ENCODE measurements at regions not wholly inside any gene's neighbourhood (a gene's known extent, or its start where the extent isn't known, plus 50 kb on each side); places are given as distances from the start of the nearest gene placed in this dataset.

DNA sequence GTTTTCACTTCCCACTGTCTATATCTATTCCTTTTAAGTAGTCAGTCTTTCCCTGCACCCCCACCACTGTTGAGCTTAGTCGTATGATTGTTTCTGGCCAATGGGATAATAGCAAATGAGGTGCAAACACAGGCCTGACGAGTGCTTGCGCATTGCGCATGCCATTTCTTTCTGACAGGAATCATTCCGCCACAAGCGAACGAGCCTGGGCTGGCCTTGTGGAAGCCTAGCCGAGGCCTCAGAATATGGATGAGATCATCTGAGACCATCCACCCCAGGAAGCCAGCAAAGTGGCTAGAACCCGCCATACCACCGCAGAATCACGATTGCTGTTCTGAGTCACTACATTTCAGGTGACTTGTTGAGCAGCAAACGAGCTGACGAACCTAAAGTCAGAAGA lies 52.2 kb upstream of the PRL start:
- no peak for DNase-seq (ENCODE audit: insufficient read length)
- FAIRE-seq, result no peak
- TF ChIP-seq POLR2A (IDR thresholded peaks at IDR 0.05; ENCODE audit: low read depth, low read length) (no peak), POLR2AphosphoS5 (IDR thresholded peaks at IDR 0.05; ENCODE audit: low read depth, low read length) (no peak), TAF1 (IDR thresholded peaks at IDR 0.05; ENCODE audit: borderline replicate concordance, low read depth, low read length) (no peak)

DNA sequence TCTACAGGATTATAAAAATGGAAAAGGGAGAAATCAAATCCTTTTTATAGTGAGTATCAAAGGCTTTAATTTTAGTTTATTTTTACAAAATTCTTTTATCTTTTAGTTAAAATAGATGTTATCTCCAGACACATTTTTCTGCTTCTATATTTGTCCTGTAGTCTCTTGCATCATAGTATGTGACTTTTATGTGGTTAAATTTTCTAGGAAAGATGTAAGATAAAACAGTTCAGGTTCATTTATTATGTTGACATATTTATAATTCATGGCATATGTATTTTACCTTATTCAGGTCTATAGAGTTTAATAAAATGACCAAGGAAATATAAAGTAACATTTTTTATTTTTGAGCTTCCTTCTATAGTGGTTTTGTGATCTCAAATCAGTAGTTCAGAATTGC lies 52.7 kb upstream of the PRL start:
- no peak for DNase-seq (ENCODE audit: insufficient read length)
- no peak for TF ChIP-seq POLR2AphosphoS5 (IDR thresholded peaks at IDR 0.05; ENCODE audit: low read depth, low read length)
- TF ChIP-seq TAF1 (IDR thresholded peaks at IDR 0.05; ENCODE audit: borderline replicate concordance, low read depth, low read length), result no peak
- TF ChIP-seq POLR2A (IDR thresholded peaks at IDR 0.05; ENCODE audit: low read depth, low read length), result no peak
- no peak for FAIRE-seq

DNA sequence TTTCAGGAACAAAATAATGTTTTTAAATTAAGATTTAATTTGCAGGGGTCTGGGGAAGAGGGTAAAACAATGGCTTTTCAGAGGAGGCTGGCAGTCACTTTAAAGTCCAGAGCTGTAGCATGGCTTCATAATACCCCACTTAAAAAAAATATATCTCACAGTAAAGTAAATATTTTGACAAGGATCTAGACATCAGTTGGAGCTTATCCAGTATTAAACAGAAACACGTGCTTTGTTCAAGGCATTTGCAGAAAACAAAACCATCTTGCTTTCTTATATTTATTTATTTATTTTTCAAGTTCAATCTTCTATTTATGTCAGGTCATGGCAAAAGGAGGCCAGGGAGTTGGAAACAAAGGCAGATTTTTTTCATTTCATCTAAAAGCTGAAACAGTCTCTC lies 53.3 kb upstream of the PRL start:
- FAIRE-seq (no peak), DNase-seq (ENCODE audit: insufficient read length) (no peak)
- no peak for TF ChIP-seq POLR2A (IDR thresholded peaks at IDR 0.05; ENCODE audit: low read depth, low read length)
- TF ChIP-seq POLR2AphosphoS5 (IDR thresholded peaks at IDR 0.05; ENCODE audit: low read depth, low read length), result no peak
- no peak for TF ChIP-seq TAF1 (IDR thresholded peaks at IDR 0.05; ENCODE audit: borderline replicate concordance, low read depth, low read length)

DNA sequence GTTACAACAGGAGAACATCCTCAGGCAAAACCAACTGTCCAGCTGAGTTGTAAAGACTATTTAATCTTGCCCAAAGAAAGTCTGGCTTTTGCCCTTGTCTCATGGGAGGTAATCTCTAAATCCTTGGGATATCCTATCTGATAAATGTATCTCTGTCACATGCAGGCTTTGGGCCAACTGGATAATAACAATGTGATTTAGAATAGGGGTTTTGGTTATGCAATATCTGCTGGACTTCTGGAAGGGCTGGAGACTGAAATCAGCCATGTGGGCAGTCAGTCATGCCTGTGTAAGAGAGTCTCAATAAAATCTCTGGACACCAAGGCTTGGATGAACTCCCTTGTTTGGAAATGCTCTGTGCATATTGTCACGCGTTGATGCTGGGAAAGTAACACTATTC lies 56.3 kb upstream of the PRL start:
- FAIRE-seq, result no peak
- DNase-seq (ENCODE audit: insufficient read length), result no peak
- TF ChIP-seq TAF1 (IDR thresholded peaks at IDR 0.05; ENCODE audit: borderline replicate concordance, low read depth, low read length) (no peak), POLR2A (IDR thresholded peaks at IDR 0.05; ENCODE audit: low read depth, low read length) (no peak), POLR2AphosphoS5 (IDR thresholded peaks at IDR 0.05; ENCODE audit: low read depth, low read length) (no peak)

DNA sequence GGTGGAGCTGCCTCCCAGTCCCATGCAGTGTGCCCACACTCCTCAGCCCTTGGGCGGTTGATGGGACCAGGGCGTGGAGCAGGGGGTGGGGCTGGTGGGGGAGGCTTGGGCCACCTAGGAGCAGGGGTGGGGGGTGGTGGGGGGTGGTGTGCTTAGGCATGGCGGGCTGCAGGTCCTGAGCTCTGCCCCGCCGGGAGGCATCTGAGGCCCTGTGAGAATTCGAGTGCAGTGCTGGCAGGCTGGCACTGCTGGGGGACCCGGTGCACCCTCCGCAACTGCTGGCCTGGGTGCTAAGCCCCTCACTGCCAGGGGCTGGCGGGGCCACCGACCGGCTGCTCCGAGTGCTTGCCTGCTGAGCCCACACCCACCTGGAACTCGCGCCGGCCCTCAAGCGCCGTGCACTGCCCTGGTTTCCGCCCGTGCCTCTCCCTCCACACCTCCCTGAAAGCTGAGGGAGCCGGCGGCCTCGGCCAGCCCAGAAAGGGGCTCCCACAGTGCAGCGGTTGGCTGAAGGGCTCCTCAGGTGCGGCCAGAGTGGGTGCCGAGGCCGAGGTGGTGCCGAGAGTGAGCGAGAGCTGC lies 59.6 kb upstream of the PRL start:
- DNase-seq (ENCODE audit: insufficient read length), result no peak
- FAIRE-seq, result no peak
- no peak for TF ChIP-seq POLR2AphosphoS5 (IDR thresholded peaks at IDR 0.05; ENCODE audit: low read depth, low read length)
- TF ChIP-seq POLR2A (IDR thresholded peaks at IDR 0.05; ENCODE audit: low read depth, low read length), result no peak
- no peak for TF ChIP-seq TAF1 (IDR thresholded peaks at IDR 0.05; ENCODE audit: borderline replicate concordance, low read depth, low read length)

DNA sequence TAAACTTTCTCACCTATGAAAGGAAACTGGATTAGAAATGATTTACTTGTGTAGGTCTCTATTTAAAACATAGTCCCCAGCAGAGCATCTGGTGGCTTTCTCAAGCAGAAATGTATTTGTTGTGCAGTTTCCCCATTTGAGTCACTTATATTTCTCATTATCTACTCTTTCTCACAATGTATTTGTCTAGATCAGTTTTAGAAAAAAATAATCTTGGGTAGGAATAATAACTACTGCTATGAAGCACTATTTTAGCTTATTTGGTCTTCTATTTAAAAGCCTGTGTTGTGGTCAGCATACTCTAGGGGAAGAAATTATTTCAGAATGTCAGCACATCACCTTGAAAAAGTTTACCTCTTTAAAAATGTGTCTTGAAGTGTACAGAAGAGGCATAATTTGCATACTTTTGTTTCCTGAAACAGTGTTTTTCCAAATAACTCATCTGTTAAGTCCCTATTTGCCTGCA lies 60.9 kb upstream of the PRL start:
- DNase-seq (ENCODE audit: insufficient read length), result no peak
- TF ChIP-seq TAF1 (IDR thresholded peaks at IDR 0.05; ENCODE audit: borderline replicate concordance, low read depth, low read length), result no peak
- no peak for TF ChIP-seq POLR2A (IDR thresholded peaks at IDR 0.05; ENCODE audit: low read depth, low read length)
- no peak for TF ChIP-seq POLR2AphosphoS5 (IDR thresholded peaks at IDR 0.05; ENCODE audit: low read depth, low read length)
- FAIRE-seq, result no peak

DNA sequence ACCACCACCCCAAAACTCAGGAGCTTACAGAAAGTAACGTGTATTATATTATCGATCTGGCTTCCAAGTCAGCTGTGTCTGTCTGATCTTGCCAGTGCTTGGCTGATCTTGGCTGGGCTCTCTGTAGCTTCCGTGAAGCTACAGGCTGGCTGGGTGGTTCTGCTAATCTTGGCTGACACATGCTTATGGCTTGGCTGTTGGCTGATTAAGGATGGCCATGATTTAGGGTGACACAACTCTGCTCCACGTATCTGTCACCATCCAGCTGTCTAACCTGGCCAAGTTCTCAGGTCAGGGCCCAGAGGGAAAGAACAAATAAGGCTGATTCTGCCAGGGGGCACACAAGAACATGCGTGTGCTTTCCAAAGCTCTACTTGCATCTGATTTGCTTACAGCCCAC lies 64.7 kb upstream of the PRL start:
- FAIRE-seq (peak; percentile 64), DNase-seq (ENCODE audit: insufficient read length) (no peak)
- TF ChIP-seq POLR2AphosphoS5 (IDR thresholded peaks at IDR 0.05; ENCODE audit: low read depth, low read length) (no peak), TAF1 (IDR thresholded peaks at IDR 0.05; ENCODE audit: borderline replicate concordance, low read depth, low read length) (no peak), POLR2A (IDR thresholded peaks at IDR 0.05; ENCODE audit: low read depth, low read length) (no peak)

DNA sequence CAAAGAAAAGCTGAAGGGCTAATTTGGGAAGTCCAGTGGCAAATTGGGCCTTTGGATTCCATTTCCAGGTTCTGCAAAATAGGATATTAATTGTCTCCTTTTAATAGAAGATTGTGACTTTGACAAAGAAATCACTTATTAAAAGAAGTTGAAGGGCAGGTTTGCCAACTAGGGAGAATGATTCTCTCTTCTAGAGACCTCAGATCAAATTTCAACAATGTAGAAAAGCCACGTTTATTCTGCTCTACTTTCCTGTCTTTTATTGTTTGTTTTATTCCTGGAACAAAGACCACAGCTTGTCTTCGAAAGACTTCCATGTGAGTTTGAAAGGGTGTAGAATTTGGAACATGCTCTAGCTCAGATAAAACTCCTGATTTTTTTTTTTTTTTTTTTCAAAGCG lies 65.5 kb upstream of the PRL start:
- FAIRE-seq (no peak), DNase-seq (ENCODE audit: insufficient read length) (no peak)
- TF ChIP-seq POLR2AphosphoS5 (IDR thresholded peaks at IDR 0.05; ENCODE audit: low read depth, low read length), result no peak
- TF ChIP-seq POLR2A (IDR thresholded peaks at IDR 0.05; ENCODE audit: low read depth, low read length), result no peak
- TF ChIP-seq TAF1 (IDR thresholded peaks at IDR 0.05; ENCODE audit: borderline replicate concordance, low read depth, low read length), result no peak

DNA sequence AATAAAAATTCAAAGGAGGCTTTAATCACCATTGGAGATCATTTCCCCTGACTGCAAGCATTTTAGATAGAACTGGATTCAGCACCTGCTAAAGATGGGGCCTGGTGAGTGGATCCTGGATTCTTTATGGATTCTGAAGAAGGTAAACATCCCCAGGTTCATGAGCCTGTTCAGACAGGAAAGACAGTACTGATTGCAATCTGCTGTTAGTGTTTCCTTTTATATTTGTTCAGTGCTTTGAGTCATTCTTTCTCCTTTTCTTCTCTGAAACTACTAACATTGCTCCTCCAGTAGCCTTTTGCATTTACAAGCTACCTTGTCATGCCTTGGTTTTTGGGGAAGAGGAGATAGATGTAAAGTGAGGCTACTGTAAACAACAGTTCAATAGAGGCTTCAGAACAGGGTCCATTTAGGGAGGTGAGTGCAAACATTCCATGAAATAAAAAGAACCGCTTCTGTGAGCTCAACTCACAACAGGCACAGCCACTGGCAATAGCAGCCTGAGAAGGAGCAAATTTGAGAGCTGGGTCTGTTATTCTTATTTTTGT lies 66.4 kb upstream of the PRL start:
- FAIRE-seq (peak; percentile 84), DNase-seq (ENCODE audit: insufficient read length) (no peak)
- TF ChIP-seq POLR2AphosphoS5 (IDR thresholded peaks at IDR 0.05; ENCODE audit: low read depth, low read length) (no peak), TAF1 (IDR thresholded peaks at IDR 0.05; ENCODE audit: borderline replicate concordance, low read depth, low read length) (no peak), POLR2A (IDR thresholded peaks at IDR 0.05; ENCODE audit: low read depth, low read length) (no peak)

DNA sequence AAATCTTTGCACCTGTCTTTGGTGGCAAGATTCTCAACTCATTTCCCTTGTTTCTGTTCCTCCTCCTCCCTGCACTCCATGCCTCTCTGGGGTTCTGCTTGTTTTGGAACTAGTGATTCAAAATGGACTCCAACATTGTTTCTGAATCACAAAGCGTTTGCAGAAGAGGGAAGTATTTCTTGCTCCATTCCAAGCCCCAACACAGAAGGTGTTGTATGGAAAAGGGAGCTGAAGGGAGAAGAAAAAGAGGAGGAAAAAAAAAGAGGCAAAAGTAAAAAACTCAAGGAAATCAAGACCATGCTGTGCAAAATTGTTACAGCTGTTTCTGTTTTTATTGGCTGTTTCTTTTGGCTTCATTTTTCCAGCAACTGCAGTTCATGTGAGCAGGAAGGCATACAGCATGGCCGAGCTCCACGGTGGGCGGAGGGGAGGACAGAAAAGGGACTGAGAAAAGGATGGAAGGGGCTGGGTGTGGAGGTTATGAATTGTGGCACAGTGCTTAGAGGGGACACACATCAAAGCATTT lies 66.9 kb upstream of the PRL start:
- FAIRE-seq, result no peak
- no peak for TF ChIP-seq POLR2A (IDR thresholded peaks at IDR 0.05; ENCODE audit: low read depth, low read length)
- no peak for TF ChIP-seq POLR2AphosphoS5 (IDR thresholded peaks at IDR 0.05; ENCODE audit: low read depth, low read length)
- no peak for TF ChIP-seq TAF1 (IDR thresholded peaks at IDR 0.05; ENCODE audit: borderline replicate concordance, low read depth, low read length)
- DNase-seq (ENCODE audit: insufficient read length), result no peak

DNA sequence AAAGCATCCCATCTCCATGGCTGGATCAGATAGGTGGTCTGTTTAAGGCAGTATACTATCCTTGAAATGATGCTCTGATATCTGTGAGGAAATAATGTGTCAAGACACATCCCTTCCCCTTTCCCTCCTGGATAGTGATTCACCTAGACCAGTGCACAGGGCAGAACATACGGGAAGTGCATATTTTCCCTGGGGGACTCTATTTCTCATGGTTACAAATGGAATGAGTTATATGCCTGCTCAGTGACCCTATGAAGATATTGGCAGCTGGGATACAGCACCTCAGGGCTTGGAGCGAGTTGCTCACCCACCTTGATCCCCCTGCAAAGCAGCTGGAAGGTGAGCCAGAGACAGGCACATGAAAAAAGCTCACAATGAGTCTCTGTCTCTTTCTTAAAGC lies 67.5 kb upstream of the PRL start:
- FAIRE-seq (no peak), DNase-seq (ENCODE audit: insufficient read length) (no peak)
- TF ChIP-seq TAF1 (IDR thresholded peaks at IDR 0.05; ENCODE audit: borderline replicate concordance, low read depth, low read length) (no peak), POLR2AphosphoS5 (IDR thresholded peaks at IDR 0.05; ENCODE audit: low read depth, low read length) (no peak), POLR2A (IDR thresholded peaks at IDR 0.05; ENCODE audit: low read depth, low read length) (no peak)

DNA sequence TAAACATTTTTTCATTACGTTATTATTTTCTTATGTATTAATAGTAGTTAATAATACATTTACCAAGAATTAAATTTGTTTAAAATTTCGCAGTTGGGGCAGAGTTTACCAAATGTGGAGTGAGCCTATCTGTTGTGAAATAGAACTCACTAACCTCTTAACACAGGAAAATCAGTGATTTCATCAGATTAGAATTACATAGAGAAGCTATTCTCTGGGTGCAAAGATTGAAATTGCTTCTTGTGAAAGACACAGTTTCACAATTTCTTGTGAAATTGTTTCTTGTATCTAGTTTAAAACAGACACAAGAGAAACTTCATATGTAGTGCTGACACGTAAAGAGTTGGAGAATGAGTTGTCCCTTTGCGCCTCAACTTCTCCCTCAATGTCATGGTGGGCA lies 69.4 kb upstream of the PRL start:
- no peak for FAIRE-seq
- DNase-seq (ENCODE audit: insufficient read length), result no peak
- no peak for TF ChIP-seq TAF1 (IDR thresholded peaks at IDR 0.05; ENCODE audit: borderline replicate concordance, low read depth, low read length)
- no peak for TF ChIP-seq POLR2A (IDR thresholded peaks at IDR 0.05; ENCODE audit: low read depth, low read length)

Measured in GM12892 (cell line).